ENCODE measurements at regions not wholly inside any gene's neighbourhood (a gene's known extent, or its start where the extent isn't known, plus 50 kb on each side); places are given as distances from the start of the nearest gene placed in this dataset.

GRCh38 chr5:116739571-116739970 lies 164.9 kb upstream of the SEMA6A start (continued):
- TF ChIP-seq REST (IDR thresholded peaks at IDR 0.05; ENCODE audit: unreplicated experiment), result no peak
- TF ChIP-seq ZNF462 (CRISPR knock-in tag; IDR thresholded peaks at IDR 0.05), result no peak
- TF ChIP-seq NANOG (IDR thresholded peaks at IDR 0.05; ENCODE audit: borderline replicate concordance), result no peak
- TF ChIP-seq ETS1 (IDR thresholded peaks at IDR 0.05), result no peak

Measured in GM23338 (cell line).